ENCODE measurements at regions not wholly inside any gene's neighbourhood (a gene's known extent, or its start where the extent isn't known, plus 50 kb on each side); places are given as distances from the start of the nearest gene placed in this dataset.

GRCh38 chr2:133753665-133754064 is 185.4 kb upstream of the NCKAP5 start:
- H3K27me3 Mint-ChIP-seq: peaks cover 9% of the 10 kb centered on the region
- H3K4me3 Mint-ChIP-seq: no peak overlapping the region
- no peaks in the 10 kb centered on the region for H3K4me1 Mint-ChIP-seq (ENCODE audit: low read depth)
- H3K9me3 Mint-ChIP-seq: no peaks in the 10 kb centered on the region
- no peak overlapping the region for H3K27ac Mint-ChIP-seq
- DNase-seq: no peak
- H3K36me3 Mint-ChIP-seq (ENCODE audit: low read depth): no peaks in the 10 kb centered on the region

- no peak for DNase-seq
- no peaks in the 10 kb centered on the region for H3K4me1 Mint-ChIP-seq (ENCODE audit: low read depth)
- no peak overlapping the region for H3K27ac Mint-ChIP-seq
- H3K36me3 Mint-ChIP-seq (ENCODE audit: low read depth): no peaks in the 10 kb centered on the region
- H3K9me3 Mint-ChIP-seq: no peaks in the 10 kb centered on the region
- peaks cover 4% of the 10 kb centered on the region for H3K27me3 Mint-ChIP-seq
- no peak overlapping the region for H3K4me3 Mint-ChIP-seq
Observed at GRCh38 chr2:133755480-133756300, 187.4 kb upstream of the NCKAP5 start.

- Mint-ChIP-seq H3K4me1 (ENCODE audit: low read depth) (no peaks in the 10 kb centered on the region), H3K4me3 (no peak overlapping the region), H3K36me3 (ENCODE audit: low read depth) (no peaks in the 10 kb centered on the region), H3K27ac (no peak overlapping the region), H3K9me3 (no peaks in the 10 kb centered on the region), H3K27me3 (peaks cover 1% of the 10 kb centered on the region)
- no peak for DNase-seq
Observed at GRCh38 chr2:133756833-133757232, 188.6 kb upstream of the NCKAP5 start.

- H3K9me3 Mint-ChIP-seq: no peaks in the 10 kb centered on the region
- DNase-seq: no peak
- H3K36me3 Mint-ChIP-seq (ENCODE audit: low read depth): no peaks in the 10 kb centered on the region
- peaks cover 4% of the 10 kb centered on the region for H3K27me3 Mint-ChIP-seq
- H3K27ac Mint-ChIP-seq: no peak overlapping the region
- no peak overlapping the region for H3K4me3 Mint-ChIP-seq
- no peaks in the 10 kb centered on the region for H3K4me1 Mint-ChIP-seq (ENCODE audit: low read depth)
Observed at GRCh38 chr2:133760376-133760775, 192.1 kb upstream of the NCKAP5 start.

- H3K27me3 Mint-ChIP-seq: peaks cover 4% of the 10 kb centered on the region
- no peak for DNase-seq
- no peaks in the 10 kb centered on the region for H3K36me3 Mint-ChIP-seq (ENCODE audit: low read depth)
Observed at GRCh38 chr2:133765658-133766057, 197.4 kb upstream of the NCKAP5 start.

GRCh38 chr2:133766164-133766832 is 198.0 kb upstream of the NCKAP5 start:
- Mint-ChIP-seq H3K4me1 (ENCODE audit: low read depth) (no peaks in the 10 kb centered on the region), H3K4me3 (no peak overlapping the region), H3K27ac (no peak overlapping the region), H3K27me3 (peaks cover 4% of the 10 kb centered on the region), H3K9me3 (no peaks in the 10 kb centered on the region), H3K36me3 (ENCODE audit: low read depth) (no peaks in the 10 kb centered on the region)
- no peak for DNase-seq

More at GRCh38 chr2:133765658-133766057, 197.4 kb upstream of the NCKAP5 start:
- Mint-ChIP-seq H3K27ac (no peak overlapping the region), H3K9me3 (no peaks in the 10 kb centered on the region), H3K4me1 (ENCODE audit: low read depth) (no peaks in the 10 kb centered on the region), H3K4me3 (no peak overlapping the region)

- H3K27ac Mint-ChIP-seq: no peak overlapping the region
- no peaks in the 10 kb centered on the region for H3K9me3 Mint-ChIP-seq
Observed at GRCh38 chr2:133768256-133768655, 200.0 kb upstream of the NCKAP5 start.

GRCh38 chr2:133768658-133769435 is 200.6 kb upstream of the NCKAP5 start:
- H3K4me3 Mint-ChIP-seq: no peak overlapping the region
- no peak for DNase-seq
- no peaks in the 10 kb centered on the region for H3K9me3 Mint-ChIP-seq
- H3K27me3 Mint-ChIP-seq: no peaks in the 10 kb centered on the region
- no peak overlapping the region for H3K27ac Mint-ChIP-seq
- H3K36me3 Mint-ChIP-seq (ENCODE audit: low read depth): no peaks in the 10 kb centered on the region
- no peaks in the 10 kb centered on the region for H3K4me1 Mint-ChIP-seq (ENCODE audit: low read depth)

More at GRCh38 chr2:133768256-133768655, 200.0 kb upstream of the NCKAP5 start:
- no peaks in the 10 kb centered on the region for H3K4me1 Mint-ChIP-seq (ENCODE audit: low read depth)
- H3K27me3 Mint-ChIP-seq: no peaks in the 10 kb centered on the region
- H3K4me3 Mint-ChIP-seq: no peak overlapping the region
- no peak for DNase-seq
- H3K36me3 Mint-ChIP-seq (ENCODE audit: low read depth): no peaks in the 10 kb centered on the region

GRCh38 chr2:133773854-133774653 is 205.8 kb upstream of the NCKAP5 start:
- Mint-ChIP-seq H3K4me3 (no peak overlapping the region), H3K9me3 (no peaks in the 10 kb centered on the region), H3K4me1 (ENCODE audit: low read depth) (no peaks in the 10 kb centered on the region), H3K36me3 (ENCODE audit: low read depth) (no peaks in the 10 kb centered on the region), H3K27ac (no peak overlapping the region), H3K27me3 (no peaks in the 10 kb centered on the region)
- DNase-seq: no peak

GRCh38 chr2:133774654-133775015 is 206.4 kb upstream of the NCKAP5 start:
- H3K36me3 Mint-ChIP-seq (ENCODE audit: low read depth): no peaks in the 10 kb centered on the region
- H3K4me3 Mint-ChIP-seq: no peak overlapping the region
- H3K4me1 Mint-ChIP-seq (ENCODE audit: low read depth): no peaks in the 10 kb centered on the region
- H3K27me3 Mint-ChIP-seq: no peaks in the 10 kb centered on the region
- no peak for DNase-seq
- H3K27ac Mint-ChIP-seq: no peak overlapping the region
- H3K9me3 Mint-ChIP-seq: no peaks in the 10 kb centered on the region

- no peak overlapping the region for H3K4me3 Mint-ChIP-seq
- no peaks in the 10 kb centered on the region for H3K9me3 Mint-ChIP-seq
- H3K36me3 Mint-ChIP-seq (ENCODE audit: low read depth): no peaks in the 10 kb centered on the region
- DNase-seq: no peak
- H3K27ac Mint-ChIP-seq: no peak overlapping the region
- H3K4me1 Mint-ChIP-seq (ENCODE audit: low read depth): no peaks in the 10 kb centered on the region
- no peaks in the 10 kb centered on the region for H3K27me3 Mint-ChIP-seq
Observed at GRCh38 chr2:133776936-133777573, 208.8 kb upstream of the NCKAP5 start.

GRCh38 chr2:133777574-133777960 is 209.3 kb upstream of the NCKAP5 start:
- Mint-ChIP-seq H3K27ac (no peak overlapping the region), H3K27me3 (no peaks in the 10 kb centered on the region), H3K36me3 (ENCODE audit: low read depth) (no peaks in the 10 kb centered on the region), H3K9me3 (no peaks in the 10 kb centered on the region), H3K4me1 (ENCODE audit: low read depth) (no peaks in the 10 kb centered on the region), H3K4me3 (no peak overlapping the region)
- no peak for DNase-seq

GRCh38 chr2:133780099-133780996 is 212.1 kb upstream of the NCKAP5 start:
- Mint-ChIP-seq H3K36me3 (ENCODE audit: low read depth) (no peaks in the 10 kb centered on the region), H3K9me3 (no peaks in the 10 kb centered on the region), H3K4me3 (no peak overlapping the region), H3K27ac (no peak overlapping the region), H3K27me3 (no peaks in the 10 kb centered on the region), H3K4me1 (ENCODE audit: low read depth) (no peaks in the 10 kb centered on the region)
- no peak for DNase-seq
